Heart left ventricle (tissue), 16 donors: ENCODE measurements at regions not wholly inside any gene's neighbourhood (a gene's known extent, or its start where the extent isn't known, plus 50 kb on each side); places are given as distances from the start of the nearest gene placed in this dataset.

Experiments used
- ATAC-seq, 4 donors: fragments of 200-7000 bp; cut with Tn5 transposase; one replicate each; pipeline ENCODE4 v1.9.1; 2020 to 2022; ENCODE audit warnings: moderate library complexity in 4 of 4, mild to moderate bottlenecking in 3 of 4, moderate number of reproducible peaks in 1 of 4
- DNase-seq, 5 donors: peaks; one replicate each; pipeline ENCODE4 v3.0.0-alpha.2; 2020
- H3K27ac ChIP-seq, 12 donors: fragments of 200-600 bp; sonication (generic) in 4 of 12; one replicate each; pipeline versions ENCODE4 v1.5.0 to v1.8.0; 2016 to 2022; ENCODE audit warnings: mild to moderate bottlenecking in 2 of 12
- H3K27me3 ChIP-seq, 9 donors: fragments of 200-600 bp; sonication (generic) in 2 of 9; one replicate each; pipeline versions ENCODE4 v1.5.1 to v1.8.0; 2016 to 2022; ENCODE audit warnings: mild to moderate bottlenecking in 3 of 9
- H3K36me3 ChIP-seq, 9 donors: fragments of 200-600 bp; sonication (generic) in 2 of 9; one replicate each; pipeline versions ENCODE4 v1.5.0 to v1.8.0; 2018 to 2022; ENCODE audit warnings: mild to moderate bottlenecking in 2 of 9
- H3K4me1 ChIP-seq, 12 donors: fragments of 200-600 bp; sonication (generic) in 4 of 12; one replicate each; pipeline versions ENCODE4 v1.5.0 to v1.8.0; 2016 to 2022; ENCODE audit warnings: mild to moderate bottlenecking in 3 of 12
- H3K4me3 ChIP-seq, 12 donors: fragments of 200-600 bp; sonication (generic) in 4 of 12; one replicate each; pipeline versions ENCODE4 v1.5.0 to v1.8.0; 2017 to 2022; ENCODE audit warnings: mild to moderate bottlenecking in 9 of 12, moderate library complexity in 4 of 12
- H3K9me3 ChIP-seq, 12 donors: fragments of 200-600 bp; sonication (generic) in 4 of 12; one replicate each; pipeline versions ENCODE4 v1.5.0 to v1.8.0; 2016 to 2022; ENCODE audit warnings: mild to moderate bottlenecking in 1 of 12
- CTCF ChIP-seq, 12 donors: fragments of 200-600 bp; sonication (generic) in 4 of 12; IDR thresholded peaks; one replicate each; pipeline versions ENCODE4 v1.5.0 to v1.8.0; 2018 to 2022; ENCODE audit warnings: antibody characterized with exemption in 12 of 12, mild to moderate bottlenecking in 5 of 12
- POLR2A ChIP-seq, 2 donors: fragments of 450-650 bp; IDR thresholded peaks; one replicate each; pipeline ENCODE4 v1.6.1; 2017; ENCODE audit warnings: antibody characterized with exemption in 2 of 2, mild to moderate bottlenecking in 2 of 2, moderate library complexity in 2 of 2
- WGBS, 4 donors: extraction: QIAGEN DNeasy Blood & Tissue Kit in 2 of 4; methylation state at CpG; one replicate each; pipeline versions ENCODE4 v1.1.5 to v1.1.7; 2013 to 2018; 5-methylcytosine and 5-hydroxymethylcytosine counted together
- intact Hi-C, 10 donors: fragments of 100-400 bp; cut with DNase I; formaldehyde crosslinking; loops; one replicate each; pipeline versions ENCODE4 v1.11.1 to v1.14.2; 2022
- donor health status: ischemic (EF 13 %, LVEDD 7.1; RV severe dilation, severe dysfunction).
- donor health status: healthy with polysubstance abuse.
- donor health status: DM: no; HTN: yes; CAD: no.
- donor health status: DM: no; HTN: no; CAD: no.
- donor health status: ischemic (EF 25% LVEDD 6.9; RV normal size, moderate dysfunction).
- donor health status: ischemic (EF 25% LVEDD 5.7; RV mildly dilated, moderate dysfunction).
- donor health status: healthy.
- donor health status: DM: yes; HTN: yes; CAD: no.
- donor health status: ischemic (EF 35%, LVEDD 5.7; RV mildly dilated, moderate dysfunction).
- donor health status: nonischemic (EF 11% LVEDD 7.7; RV severe dilation, severe dysfunction).
- donor health status: DM: yes; HTN: yes; CAD: no.
- donor health status: PGD.
- donor health status: ischemic (EF 29% LVEDD 5.4; RV normal size, mild dysfunction).
- donor health status: nonischemic (EF 23%, LVEDD 6.1; RV moderate dilation, normal function).

GRCh38 chr3:22098021-22098420, 347.0 kb upstream of the ZNF385D start:
- H3K27ac ChIP-seq = no peak overlapping the region
- no peaks in the 10 kb centered on the region for H3K9me3 ChIP-seq
- TF ChIP-seq POLR2A (IDR thresholded peaks at IDR 0.05) (no peak), CTCF (IDR thresholded peaks at IDR 0.05) (no peak)
- WGBS, 4 donors = 32 to 50% (median 45%) methylated on average over 2 of the region's 2 CpGs
- no peak for DNase-seq
- no peak overlapping the region for H3K4me3 ChIP-seq
- H3K36me3 ChIP-seq = no peaks in the 10 kb centered on the region
- intact Hi-C loops = no loop called here
- H3K27me3 ChIP-seq = no peaks in the 10 kb centered on the region
- H3K4me1 ChIP-seq = no peaks in the 10 kb centered on the region
- no peak for ATAC-seq

- H3K4me3 ChIP-seq = no peak overlapping the region
- no peaks in the 10 kb centered on the region for H3K9me3 ChIP-seq
- TF ChIP-seq CTCF (IDR thresholded peaks at IDR 0.05) (no peak), POLR2A (IDR thresholded peaks at IDR 0.05) (no peak)
- 73 to 75% (median 74%) methylated on average over 6 of the region's 6 CpGs for WGBS, 4 donors
- no peak overlapping the region for H3K27ac ChIP-seq
- no peaks in the 10 kb centered on the region for H3K4me1 ChIP-seq
- DNase-seq = no peak
- no peaks in the 10 kb centered on the region for H3K36me3 ChIP-seq
- intact Hi-C loops = no loop called here
- ATAC-seq = no peak
- no peaks in the 10 kb centered on the region for H3K27me3 ChIP-seq
Measured at GRCh38 chr3:22101351-22101750, 350.3 kb upstream of the ZNF385D start.

- Histone ChIP-seq H3K4me3 (no peak overlapping the region), H3K36me3 (no peaks in the 10 kb centered on the region), H3K9me3 (no peaks in the 10 kb centered on the region), H3K27me3 (no peaks in the 10 kb centered on the region), H3K27ac (no peak overlapping the region), H3K4me1 (no peaks in the 10 kb centered on the region)
- no peak for ATAC-seq
- intact Hi-C loops = no loop called here
- TF ChIP-seq CTCF (IDR thresholded peaks at IDR 0.05) (no peak), POLR2A (IDR thresholded peaks at IDR 0.05) (no peak)
- no peak for DNase-seq
- WGBS, 4 donors = 86 to 96% (median 91%) methylated on average over 1 of the region's 1 CpG
Measured at GRCh38 chr3:22101811-22102210, 350.8 kb upstream of the ZNF385D start.

- ATAC-seq (no peak), DNase-seq (no peak)
- Histone ChIP-seq H3K4me3 (no peak overlapping the region), H3K36me3 (no peaks in the 10 kb centered on the region), H3K4me1 (no peaks in the 10 kb centered on the region), H3K27me3 (no peaks in the 10 kb centered on the region), H3K27ac (no peak overlapping the region), H3K9me3 (no peaks in the 10 kb centered on the region)
- 56 to 76% (median 63%) methylated on average over 1 of the region's 1 CpG for WGBS, 4 donors
- intact Hi-C loops = no loop called here
- no peak for TF ChIP-seq CTCF (IDR thresholded peaks at IDR 0.05)
- TF ChIP-seq POLR2A (IDR thresholded peaks at IDR 0.05) = no peak
Measured at GRCh38 chr3:22103423-22103822, 352.4 kb upstream of the ZNF385D start.
